HG02973 (cell line): ENCODE measurements at regions not wholly inside any gene's neighbourhood (a gene's known extent, or its start where the extent isn't known, plus 50 kb on each side); places are given as distances from the start of the nearest gene placed in this dataset.
"Not testable (repeated sequence)": the region's sequence is repeated elsewhere in the genome, so short reads cannot be mapped to it uniquely, and the experiment has no call there.

Source experiments
- ATAC-seq: cut with Tn5 transposase; IDR thresholded peaks from one replicate; pipeline ENCODE4 v1.9.1; 2021; ENCODE audit warnings: moderate library complexity; ENCODE audit not compliant: unreplicated experiment

DNA sequence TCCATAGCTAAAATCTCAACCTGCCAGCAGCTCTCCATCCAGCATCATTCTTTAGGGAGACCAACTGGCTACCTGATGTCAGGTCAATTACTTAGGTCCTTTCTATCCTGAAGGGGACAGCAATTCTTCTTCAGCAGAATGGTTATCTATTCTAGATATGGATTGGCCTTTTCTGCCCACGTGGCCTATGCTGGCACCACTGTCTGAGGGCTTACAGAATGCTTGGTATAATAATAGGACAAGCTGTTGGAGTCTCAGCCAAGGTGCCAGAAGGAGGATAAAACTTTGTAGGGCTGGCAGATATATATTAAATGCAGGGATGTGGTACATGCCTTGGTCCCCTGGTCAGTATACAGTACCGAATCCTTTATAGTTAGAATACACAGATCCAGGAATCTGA lies 89.8 kb upstream of the C1GALT1C1 start:
- no peak for ATAC-seq

DNA sequence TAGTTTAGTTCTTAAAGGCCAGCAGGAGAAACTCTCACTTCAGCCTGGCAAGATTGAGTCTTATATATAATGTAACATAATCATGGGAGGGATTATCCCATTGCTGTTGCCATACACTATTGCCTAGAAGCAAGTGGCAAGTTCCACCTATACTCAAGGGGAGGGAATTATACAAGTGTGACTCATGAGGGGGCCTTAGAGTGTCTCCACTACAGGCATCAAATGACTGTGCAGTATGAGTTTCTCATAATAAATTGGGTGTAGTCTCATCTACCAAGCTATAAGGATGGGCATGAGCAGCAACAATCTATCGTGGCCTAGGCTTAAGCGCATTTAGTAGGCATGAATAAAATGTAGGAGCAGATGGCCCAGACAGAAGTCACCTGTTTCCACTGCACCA lies 89.1 kb upstream of the C1GALT1C1 start:
- no peak for ATAC-seq

DNA sequence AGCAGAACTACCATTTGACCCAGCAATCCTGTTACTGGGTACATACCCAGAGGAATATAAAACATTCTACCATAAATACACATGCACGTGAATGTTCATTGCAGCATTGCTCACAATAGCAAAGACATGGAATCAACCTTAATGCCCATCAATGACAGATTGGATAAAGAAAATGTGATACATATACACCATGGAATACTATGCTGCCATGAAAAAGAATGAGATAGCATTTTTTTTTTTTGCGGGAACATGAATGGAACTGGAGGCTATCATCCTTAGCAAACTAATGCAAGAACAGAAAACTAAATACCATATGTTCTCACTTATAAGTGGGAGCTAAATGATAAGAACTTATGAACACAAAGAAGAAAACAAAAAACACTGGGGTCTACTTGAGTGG lies 72.5 kb upstream of the C1GALT1C1 start:
- ATAC-seq, result not testable (repeated sequence)

DNA sequence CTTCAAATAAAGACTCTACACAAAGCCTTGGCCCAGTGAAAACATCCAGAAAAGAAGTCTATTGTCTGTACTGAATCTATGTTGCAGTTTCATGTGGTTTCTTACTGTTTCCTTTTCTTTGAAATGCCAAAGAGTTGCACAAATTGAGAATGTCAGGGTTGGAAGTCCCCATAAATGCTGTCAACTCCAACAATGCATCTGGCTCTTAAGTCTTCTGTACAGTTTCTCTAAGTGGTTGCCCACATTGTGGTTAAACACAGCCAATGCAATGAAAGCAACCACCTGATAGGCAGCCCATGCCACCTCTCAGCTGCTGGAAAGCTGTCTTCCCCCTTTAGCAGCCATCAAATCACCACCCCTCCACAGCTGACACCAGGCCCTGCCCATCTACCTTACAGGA lies 67.2 kb upstream of the C1GALT1C1 start:
- peak; percentile 81 for ATAC-seq

DNA sequence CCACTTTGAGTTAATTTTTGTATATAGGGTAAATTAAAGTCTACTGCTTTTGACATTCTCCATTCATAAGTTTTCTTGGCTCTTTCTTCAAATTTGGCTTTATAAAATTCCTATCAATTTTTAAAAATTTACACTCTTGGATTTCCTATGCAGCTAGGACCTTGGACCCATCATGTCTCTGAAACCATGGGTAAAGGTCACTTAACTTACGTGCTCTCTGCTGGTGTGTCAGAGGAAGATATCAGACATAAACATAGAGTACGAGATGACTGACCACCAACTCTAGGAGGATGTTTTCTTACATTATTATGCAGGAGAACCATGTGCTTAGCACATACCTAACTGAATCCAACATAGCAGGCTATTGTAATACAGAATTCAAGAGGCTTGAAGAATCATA lies 62.5 kb upstream of the C1GALT1C1 start:
- ATAC-seq, result no peak

DNA sequence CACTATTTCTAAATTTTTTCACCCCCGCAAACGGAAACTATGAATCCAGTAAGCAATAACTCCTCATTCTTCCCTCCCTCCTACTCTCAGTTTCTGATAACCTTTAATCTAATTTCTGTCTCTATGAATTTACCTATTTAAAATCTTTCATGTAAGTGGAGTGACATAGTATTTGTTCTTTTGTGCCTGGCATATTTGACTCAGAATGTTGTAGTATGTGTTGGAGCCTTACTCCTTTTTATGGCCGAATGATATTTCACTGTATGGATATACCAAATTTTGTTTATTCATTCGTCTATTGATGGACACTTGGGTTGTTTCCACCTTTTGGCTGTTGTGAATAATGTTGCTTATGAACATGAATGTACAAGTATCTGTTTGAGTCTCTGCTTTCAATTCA lies 61.1 kb upstream of the C1GALT1C1 start:
- ATAC-seq, result no peak

DNA sequence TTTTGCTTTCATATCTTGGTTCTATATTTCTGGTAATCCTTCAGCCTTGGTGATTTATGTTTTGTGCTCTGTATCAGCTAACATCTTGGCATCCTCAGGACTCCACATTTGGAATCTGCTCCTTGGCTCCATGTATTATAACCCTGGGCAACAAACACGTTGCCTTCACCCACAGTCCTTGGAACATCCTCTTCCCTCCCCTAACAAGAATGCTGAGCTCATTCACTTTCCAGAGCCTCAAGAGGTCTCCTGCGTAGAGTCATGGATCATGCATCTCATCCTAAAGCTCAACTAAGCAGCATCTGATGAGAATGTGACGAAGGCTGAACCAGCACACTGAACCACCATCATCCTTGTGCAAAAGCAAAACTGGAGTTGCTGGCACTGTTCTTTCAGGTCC lies 60.5 kb upstream of the C1GALT1C1 start:
- ATAC-seq, result no peak

DNA sequence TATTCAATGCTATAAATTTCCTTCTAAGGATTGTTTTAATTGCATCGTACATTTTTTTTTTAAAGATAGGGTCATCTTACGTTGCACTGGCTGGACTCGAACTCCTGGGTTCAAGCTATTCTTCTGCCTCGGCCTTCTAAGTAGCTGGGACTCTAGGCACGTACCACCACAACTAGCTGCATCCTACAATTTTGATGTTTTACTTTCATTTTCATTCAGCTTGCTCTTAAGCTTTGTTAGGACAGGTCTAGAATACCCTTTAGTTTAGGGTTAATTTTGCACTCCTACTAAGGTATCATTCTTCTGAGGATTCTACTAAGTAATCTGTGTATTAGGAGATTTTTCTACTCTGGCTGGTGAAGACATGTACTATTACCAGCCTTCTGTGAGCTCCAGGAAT lies 50.2 kb upstream of the C1GALT1C1 start:
- ATAC-seq, result no peak
